H1 (cell line): ENCODE measurements at regions not wholly inside any gene's neighbourhood (a gene's known extent, or its start where the extent isn't known, plus 50 kb on each side); places are given as distances from the start of the nearest gene placed in this dataset.

Experiments
- CTCF ChIA-PET: fragments of 300-600 bp; sonication (Branson Sonifier 250); formaldehyde crosslinking; loops from one replicate; lab custom pipeline; 2021; ENCODE audit not compliant: partially characterized antibody; lab: Charles Lee
- POLR2A ChIA-PET: fragments of 300-600 bp; sonication (Branson Sonifier 250); formaldehyde crosslinking; loops from one replicate; lab custom pipeline; 2021; ENCODE audit warnings: inconsistent platforms; ENCODE audit not compliant: partially characterized antibody; lab: Charles Lee
- DNase-seq, 2 experiments: peaks; one replicate each; pipeline versions ENCODE4 v3.0.0 to v3.0.0-alpha.2; 2010 to 2022; ENCODE audit warnings: low spot score in 2 of 2, low read depth in 1 of 2, mixed read lengths in 1 of 2
- FAIRE-seq: peaks from 2 replicates; lab custom pipeline; 2011; peaks lifted over from hg19 to GRCh38; lab: Jason Lieb, UNC
- H2AFZ ChIP-seq: 2 replicates; pipeline ENCODE4 v1.8.1; 2012; ENCODE audit warnings: low read length, inconsistent platforms
- H2AK5ac ChIP-seq: 2 replicates; pipeline ENCODE4 v1.6.1; 2013; ENCODE audit warnings: low read depth, low read length
- H2BK120ac ChIP-seq: replicated peaks from 2 replicates; pipeline ENCODE3; 2013; ENCODE audit warnings: low read depth, low read length, inconsistent platforms
- H2BK12ac ChIP-seq: 2 replicates; pipeline ENCODE4 v1.6.1; 2013; ENCODE audit warnings: low read depth, low read length
- H2BK15ac ChIP-seq: 2 replicates; pipeline ENCODE4 v1.6.1; 2013; ENCODE audit warnings: low read length
- H2BK20ac ChIP-seq: 2 replicates; pipeline ENCODE4 v1.6.1; 2013; ENCODE audit warnings: low read length
- H2BK5ac ChIP-seq: 2 replicates; pipeline ENCODE4 v1.6.1; 2013; ENCODE audit warnings: low read depth, low read length
- H3K14ac ChIP-seq: 2 replicates; pipeline ENCODE4 v1.6.1; 2013; ENCODE audit warnings: inconsistent platforms; ENCODE audit not compliant: insufficient read length
- H3K18ac ChIP-seq: 2 replicates; pipeline ENCODE4 v1.6.1; 2013; ENCODE audit warnings: low read length; ENCODE audit errors: extremely low read depth
- H3K23ac ChIP-seq: 2 replicates; pipeline ENCODE4 v1.6.1; 2013; ENCODE audit warnings: inconsistent platforms; ENCODE audit not compliant: insufficient read length
- H3K23me2 ChIP-seq: 2 replicates; pipeline ENCODE4 v1.6.1; 2013; ENCODE audit warnings: low read depth, low read length
- H3K27ac ChIP-seq: 2 replicates; pipeline ENCODE4 v1.6.1; 2011; ENCODE audit warnings: low read depth, low read length, inconsistent platforms
- H3K27me3 ChIP-seq, 4 experiments: replicated peaks in 1 of 4; 1 replicate in 1 of 4; 2 replicates in 3 of 4; pipeline versions ENCODE4 v1.6.1 to v1.8.1; 2011 to 2013; ENCODE audit warnings: low read length in 3 of 4, mild to moderate bottlenecking in 3 of 4, inconsistent platforms in 2 of 4, mixed read lengths in 2 of 4, moderate library complexity in 1 of 4; ENCODE audit not compliant: control insufficient read depth in 3 of 4, insufficient read depth in 3 of 4; ENCODE audit errors: extremely low read depth in 1 of 4
- H3K36me3 ChIP-seq, 4 experiments: 2 replicates each; pipeline versions ENCODE4 v1.6.1 to v1.8.1; 2011 to 2013; ENCODE audit warnings: mild to moderate bottlenecking in 4 of 4, low read length in 3 of 4, moderate library complexity in 2 of 4, control low read depth in 1 of 4, inconsistent platforms in 1 of 4; ENCODE audit not compliant: insufficient read depth in 4 of 4, control insufficient read depth in 2 of 4
- H3K4ac ChIP-seq: replicated peaks from 2 replicates; pipeline ENCODE3; 2013; ENCODE audit warnings: low read length, low read depth, mixed read lengths, inconsistent platforms; ENCODE audit not compliant: insufficient read length
- H3K4me1 ChIP-seq, 4 experiments: replicated peaks in 1 of 4; 1 replicate in 1 of 4; 2 replicates in 3 of 4; pipeline versions ENCODE4 v1.6.1 to v1.8.1; 2011 to 2013; ENCODE audit warnings: low read length in 3 of 4, inconsistent platforms in 2 of 4, mixed read lengths in 1 of 4; ENCODE audit not compliant: insufficient read depth in 4 of 4, control insufficient read depth in 3 of 4
- H3K4me2 ChIP-seq, 2 experiments: 2 replicates each; pipeline versions ENCODE4 v1.6.1 to v1.8.1; 2011 to 2013; ENCODE audit warnings: low read depth in 2 of 2, low read length in 2 of 2, control low read depth in 1 of 2, inconsistent platforms in 1 of 2, mild to moderate bottlenecking in 1 of 2; ENCODE audit not compliant: insufficient read depth in 1 of 2
- H3K4me3 ChIP-seq, 4 experiments: fragments of 200-600, 300-600 bp in 1 of 4; sonication (generic), shearing (Covaris generic), sonication (Bioruptor Twin) in 1 of 4; 2 replicates each; pipeline versions ENCODE4 v1.5.1 to v1.8.1; 2011 to 2016; ENCODE audit warnings: low read length in 4 of 4, low read depth in 3 of 4, control low read depth in 2 of 4, inconsistent platforms in 2 of 4, mild to moderate bottlenecking in 2 of 4, mixed read lengths in 1 of 4, moderate library complexity in 1 of 4; ENCODE audit not compliant: insufficient read depth in 2 of 4; ENCODE audit errors: extremely low read depth in 1 of 4
- H3K56ac ChIP-seq: replicated peaks from 2 replicates; pipeline ENCODE3; 2013; ENCODE audit warnings: low read depth, mild to moderate bottlenecking, mixed read lengths, low read length, inconsistent platforms; ENCODE audit not compliant: insufficient read length
- H3K79me1 ChIP-seq: 2 replicates; pipeline ENCODE4 v1.6.1; 2013; ENCODE audit warnings: low read depth, low read length, control low read depth
- H3K79me2 ChIP-seq, 2 experiments: 2 replicates each; pipeline versions ENCODE4 v1.6.1 to v1.8.1; 2012 to 2013; ENCODE audit warnings: low read length in 2 of 2, mild to moderate bottlenecking in 2 of 2, inconsistent platforms in 1 of 2; ENCODE audit not compliant: insufficient read depth in 2 of 2, control insufficient read depth in 1 of 2
- H3K9ac ChIP-seq, 4 experiments: replicated peaks in 1 of 4; 1 replicate in 1 of 4; 2 replicates in 3 of 4; pipeline versions ENCODE4 v1.6.1 to v1.8.1; 2011 to 2013; ENCODE audit warnings: low read depth in 3 of 4, low read length in 3 of 4, control low read depth in 2 of 4, mild to moderate bottlenecking in 2 of 4, moderate library complexity in 2 of 4, inconsistent platforms in 1 of 4; ENCODE audit errors: extremely low read depth in 1 of 4
- H3K9me3 ChIP-seq, 2 experiments: 2 replicates each; pipeline versions ENCODE4 v1.6.1 to v1.8.1; 2012 to 2013; ENCODE audit warnings: mild to moderate bottlenecking in 2 of 2, moderate library complexity in 2 of 2, control low read depth in 1 of 2, inconsistent platforms in 1 of 2, low read depth in 1 of 2, low read length in 1 of 2, mixed read lengths in 1 of 2; ENCODE audit not compliant: insufficient read depth in 2 of 2
- H4K20me1 ChIP-seq, 2 experiments: replicated peaks in 1 of 2; 2 replicates each; pipeline versions ENCODE3 to v1.8.1; 2011 to 2013; ENCODE audit warnings: inconsistent platforms in 2 of 2, low read length in 2 of 2, mild to moderate bottlenecking in 1 of 2; ENCODE audit not compliant: insufficient read depth in 2 of 2, control insufficient read depth in 1 of 2
- H4K5ac ChIP-seq: 2 replicates; pipeline ENCODE4 v1.6.1; 2013; ENCODE audit warnings: low read length, low read depth, mixed read lengths, inconsistent platforms; ENCODE audit not compliant: insufficient read length
- H4K8ac ChIP-seq: 2 replicates; pipeline ENCODE4 v1.8.0; 2013; ENCODE audit warnings: mild to moderate bottlenecking, moderate library complexity, low read length, inconsistent platforms; ENCODE audit not compliant: insufficient read depth; ENCODE audit errors: extremely low read depth
- H4K91ac ChIP-seq: replicated peaks from 2 replicates; pipeline ENCODE3; 2013; ENCODE audit warnings: low read length, mixed read lengths, inconsistent platforms; ENCODE audit not compliant: insufficient read length
- CBX8 ChIP-seq: fragments of 300-800, 300-1000 bp; sonication (generic); IDR thresholded peaks from 2 replicates; pipeline ENCODE4 v1.7.1; 2016; ENCODE audit warnings: low read depth, low read length, borderline replicate concordance
- EGR1 ChIP-seq: IDR thresholded peaks from 2 replicates; pipeline ENCODE4 v1.6.1; 2011; ENCODE audit warnings: low read depth, low read length, borderline replicate concordance
- FOSL1 ChIP-seq: IDR thresholded peaks from 2 replicates; pipeline ENCODE4 v1.6.1; 2011; ENCODE audit warnings: mild to moderate bottlenecking, low read depth, low read length, moderate library complexity; ENCODE audit not compliant: insufficient read depth
- NRF1 ChIP-seq: IDR thresholded peaks from 2 replicates; pipeline ENCODE4 v1.6.1; 2011; ENCODE audit warnings: mild to moderate bottlenecking, low read depth, low read length, improper control_type of control experiment
- POLR2A ChIP-seq, 2 experiments: IDR thresholded peaks; 1 replicate in 1 of 2; 2 replicates in 1 of 2; pipeline ENCODE4 v1.6.1; 2011; ENCODE audit warnings: low read depth in 2 of 2, low read length in 2 of 2, mild to moderate bottlenecking in 2 of 2; ENCODE audit errors: control extremely low read depth in 1 of 2
- SIRT6 ChIP-seq: IDR thresholded peaks from one replicate; pipeline ENCODE4 v1.7.1; 2012; ENCODE audit warnings: low read length, inconsistent platforms
- SP1 ChIP-seq: IDR thresholded peaks from 2 replicates; pipeline ENCODE4 v1.6.1; 2011; ENCODE audit warnings: low read depth, low read length
- TEAD4 ChIP-seq: IDR thresholded peaks from 2 replicates; pipeline ENCODE4 v1.6.1; 2012; ENCODE audit warnings: low read depth, low read length, inconsistent platforms, mixed read lengths
- YY1 ChIP-seq: IDR thresholded peaks from 2 replicates; pipeline ENCODE4 v1.6.1; 2011; ENCODE audit warnings: low read depth, mild to moderate bottlenecking, low read length
- ZNF274 ChIP-seq: IDR thresholded peaks from 2 replicates; pipeline ENCODE4 v1.7.0; 2012; ENCODE audit warnings: low read length, borderline replicate concordance; ENCODE audit errors: extremely low read depth
- WGBS, 2 experiments: shearing (Covaris generic) in 1 of 2; methylation state at CpG; one replicate each; pipeline versions ENCODE4 v1.1.6 to v1.1.7; 2013 to 2015; ENCODE audit warnings: low lambda C conversion rate in 2 of 2, mixed read lengths in 2 of 2, inconsistent platforms in 1 of 2, low coverage in 1 of 2, missing lambda C conversion rate in 1 of 2; ENCODE audit not compliant: insufficient replicate concordance in 2 of 2, insufficient coverage in 1 of 2, insufficient read length in 1 of 2; ENCODE audit errors: extremely low coverage in 1 of 2, missing lambda C conversion rate in 1 of 2; 5-methylcytosine and 5-hydroxymethylcytosine counted together
- TF ChIP-seq, protein P1 (sequence below), 3 experiments: IDR thresholded peaks; 1 replicate in 2 of 3; 2 replicates in 1 of 3; pipeline versions ENCODE4 v1.5.1 to v1.6.1; 2011; ENCODE audit warnings: low read length in 3 of 3, mild to moderate bottlenecking in 3 of 3, inconsistent platforms in 2 of 3, low read depth in 1 of 3, moderate library complexity in 1 of 3; ENCODE audit not compliant: insufficient read depth in 1 of 3; ENCODE audit errors: control extremely low read depth in 1 of 3
- TF ChIP-seq, protein P2 (sequence below): IDR thresholded peaks from 2 replicates; pipeline ENCODE4 v1.6.1; 2012; ENCODE audit warnings: low read length, inconsistent platforms

DNA sequence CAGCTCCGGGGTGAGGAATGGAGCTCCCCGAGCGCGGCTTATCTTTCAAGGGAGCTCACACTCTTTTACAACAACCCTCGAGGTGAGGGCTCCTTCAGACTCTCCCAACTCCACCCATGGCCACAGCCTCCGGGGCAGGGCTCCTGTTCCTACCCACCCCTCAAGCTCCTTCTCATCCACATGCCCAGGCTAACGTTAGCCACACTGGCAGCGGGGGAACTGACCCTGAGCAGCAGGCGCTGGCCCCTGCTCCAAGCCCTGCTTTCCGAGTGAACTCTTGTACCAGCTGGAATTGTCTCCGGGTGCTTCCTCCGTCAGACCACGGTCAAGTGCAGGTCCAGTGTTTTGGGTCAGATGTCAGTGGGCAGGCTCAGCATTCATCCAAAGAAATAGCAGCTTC is 89.4 kb downstream of the ANKRD10 start:
- no peak for FAIRE-seq
- POLR2A ChIA-PET, result no interaction called here
- no peak for TF ChIP-seq SP1
- TF ChIP-seq, protein P1, sequence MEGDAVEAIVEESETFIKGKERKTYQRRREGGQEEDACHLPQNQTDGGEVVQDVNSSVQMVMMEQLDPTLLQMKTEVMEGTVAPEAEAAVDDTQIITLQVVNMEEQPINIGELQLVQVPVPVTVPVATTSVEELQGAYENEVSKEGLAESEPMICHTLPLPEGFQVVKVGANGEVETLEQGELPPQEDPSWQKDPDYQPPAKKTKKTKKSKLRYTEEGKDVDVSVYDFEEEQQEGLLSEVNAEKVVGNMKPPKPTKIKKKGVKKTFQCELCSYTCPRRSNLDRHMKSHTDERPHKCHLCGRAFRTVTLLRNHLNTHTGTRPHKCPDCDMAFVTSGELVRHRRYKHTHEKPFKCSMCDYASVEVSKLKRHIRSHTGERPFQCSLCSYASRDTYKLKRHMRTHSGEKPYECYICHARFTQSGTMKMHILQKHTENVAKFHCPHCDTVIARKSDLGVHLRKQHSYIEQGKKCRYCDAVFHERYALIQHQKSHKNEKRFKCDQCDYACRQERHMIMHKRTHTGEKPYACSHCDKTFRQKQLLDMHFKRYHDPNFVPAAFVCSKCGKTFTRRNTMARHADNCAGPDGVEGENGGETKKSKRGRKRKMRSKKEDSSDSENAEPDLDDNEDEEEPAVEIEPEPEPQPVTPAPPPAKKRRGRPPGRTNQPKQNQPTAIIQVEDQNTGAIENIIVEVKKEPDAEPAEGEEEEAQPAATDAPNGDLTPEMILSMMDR (IDR thresholded peaks at IDR 0.05; ENCODE audit: control extremely low read depth in 1 of 3, insufficient read depth in 1 of 3, low read depth in 1 of 3, low read length in 3 of 3), result no peak
- TF ChIP-seq NRF1, result no peak
- no peak for TF ChIP-seq ZNF274
- TF ChIP-seq, protein P2, sequence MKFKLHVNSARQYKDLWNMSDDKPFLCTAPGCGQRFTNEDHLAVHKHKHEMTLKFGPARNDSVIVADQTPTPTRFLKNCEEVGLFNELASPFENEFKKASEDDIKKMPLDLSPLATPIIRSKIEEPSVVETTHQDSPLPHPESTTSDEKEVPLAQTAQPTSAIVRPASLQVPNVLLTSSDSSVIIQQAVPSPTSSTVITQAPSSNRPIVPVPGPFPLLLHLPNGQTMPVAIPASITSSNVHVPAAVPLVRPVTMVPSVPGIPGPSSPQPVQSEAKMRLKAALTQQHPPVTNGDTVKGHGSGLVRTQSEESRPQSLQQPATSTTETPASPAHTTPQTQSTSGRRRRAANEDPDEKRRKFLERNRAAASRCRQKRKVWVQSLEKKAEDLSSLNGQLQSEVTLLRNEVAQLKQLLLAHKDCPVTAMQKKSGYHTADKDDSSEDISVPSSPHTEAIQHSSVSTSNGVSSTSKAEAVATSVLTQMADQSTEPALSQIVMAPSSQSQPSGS, result no peak
- no peak for TF ChIP-seq TEAD4
- TF ChIP-seq SIRT6, result no peak
- no peak for TF ChIP-seq YY1
- TF ChIP-seq FOSL1, result no peak
- no peak for TF ChIP-seq CBX8
- TF ChIP-seq EGR1, result no peak
- TF ChIP-seq POLR2A (IDR thresholded peaks at IDR 0.05; ENCODE audit: control extremely low read depth in 1 of 2, low read depth in 2 of 2, low read length in 2 of 2), result no peak

More for the DNA sequence above, 89.4 kb downstream of the ANKRD10 start:
- Histone ChIP-seq H3K4ac (no peak overlapping the region), H2BK20ac (no peak overlapping the region), H4K20me1 (peaks cover 0 to 1% of the 10 kb centered on the region in 2 experiments), H3K79me1 (no peaks in the 10 kb centered on the region), H3K9ac (no peak overlapping the region), H4K5ac (no peak overlapping the region), H3K36me3 (no peaks in the 10 kb centered on the region), H3K27me3 (no peaks in the 10 kb centered on the region; a peak in 1 of 7 replicates), H3K27ac (no peak overlapping the region), H3K23me2 (no peaks in the 10 kb centered on the region), H3K4me3 (no peak overlapping the region), H3K56ac (no peak overlapping the region), H2BK15ac (no peak overlapping the region), H3K9me3 (no peaks in the 10 kb centered on the region), H3K14ac (no peak overlapping the region), H2BK5ac (no peak overlapping the region), H2BK120ac (no peak overlapping the region), H4K91ac (no peak overlapping the region), H2AK5ac (no peak overlapping the region), H3K18ac (no peak overlapping the region), H2BK12ac (no peak overlapping the region), H3K4me1 (no peaks in the 10 kb centered on the region), H3K4me2 (no peak overlapping the region), H3K79me2 (no peaks in the 10 kb centered on the region), H2AFZ (no peak overlapping the region), H4K8ac (peak overlapping the region; percentile 71; the same call in 1 of the 2 replicates), H3K23ac (no peak overlapping the region)
- WGBS, 2 experiments, result 92% methylated on average over 13 of the region's 13 CpGs; no CpG with 5 or more reads in 1 of the 2 experiments
- no peak for DNase-seq
- CTCF ChIA-PET, result interaction anchor here (0.6 kb wide), 1 partner anchor 186 kb away, joined by 3 read pairs; no protein-coding TSS in a partner anchor
